ENCODE measurements at regions not wholly inside any gene's neighbourhood (a gene's known extent, or its start where the extent isn't known, plus 50 kb on each side); places are given as distances from the start of the nearest gene placed in this dataset.

- Histone ChIP-seq H3K9me2 (ENCODE audit: insufficient read depth) (no peaks in the 10 kb centered on the region), H3K27me3 (ENCODE audit: insufficient read depth, low read length) (no peaks in the 10 kb centered on the region), H3K79me2 (ENCODE audit: insufficient read depth, low read length) (no peaks in the 10 kb centered on the region), H3K4me2 (ENCODE audit: low read length) (no peak overlapping the region), H4K20me1 (ENCODE audit: insufficient read depth) (no peaks in the 10 kb centered on the region), H3K9me3 (ENCODE audit: control insufficient read depth in 1 of 2, insufficient read depth in 1 of 2, low read depth in 1 of 2, low read length in 2 of 2) (peaks cover 0 to 28% of the 10 kb centered on the region in 2 experiments; a peak in 2 of 4 replicates), H3K4me3 (replicated peaks in 1 of 2; ENCODE audit: low read depth in 1 of 2, low read length in 2 of 2) (no peak overlapping the region), H2AFZ (ENCODE audit: low read depth, low read length, poor library complexity, severe bottlenecking) (no peak overlapping the region), H3K9ac (ENCODE audit: low read length) (no peak overlapping the region), H3K4me1 (ENCODE audit: control insufficient read depth in 1 of 2, insufficient read depth in 2 of 2, low read length in 2 of 2) (no peaks in the 10 kb centered on the region), H3K36me3 (ENCODE audit: control insufficient read depth in 1 of 2, insufficient read depth in 2 of 2, low read length in 2 of 2) (no peaks in the 10 kb centered on the region), H3K27ac (ENCODE audit: low read depth, low read length) (no peak overlapping the region)
- ChIA-PET CTCF (no interaction called here), POLR2A (no interaction called here), RAD21 (ENCODE audit: low non-redundant PET in 1 of 2, low total read pairs in 2 of 2, uncharacterized antibody in 2 of 2, unreplicated experiment in 2 of 2) (no interaction called here)
- no TSS peak for BruUV-seq (replicated peaks)
- no peak for DNase-seq (ENCODE audit: low read depth, low spot score)
- intact Hi-C loops (cut with micrococcal nuclease): no loop called here
- no peak for ATAC-seq
- TF ChIP-seq ATF3 (IDR thresholded peaks at IDR 0.05) (no peak), ZFX (IDR thresholded peaks at IDR 0.05) (no peak), JUND (IDR thresholded peaks at IDR 0.05) (no peak), YY1 (IDR thresholded peaks at IDR 0.05; ENCODE audit: extremely low read depth, insufficient replicate concordance, low read depth, low read length) (no peak), SIN3A (IDR thresholded peaks at IDR 0.05; ENCODE audit: low read depth) (no peak), RAD21 (IDR thresholded peaks at IDR 0.05; ENCODE audit: low read depth) (no peak), EGR1 (IDR thresholded peaks at IDR 0.05; ENCODE audit: low read depth) (no peak), EZH2 (IDR thresholded peaks at IDR 0.05) (no peak), CTCF (IDR thresholded peaks at IDR 0.05 in 2 of 3, conservative IDR thresholded peaks at IDR 0.05 in 1 of 3; ENCODE audit: borderline replicate concordance in 1 of 3, insufficient read depth in 1 of 3, low read depth in 2 of 3, low read length in 2 of 3) (no peak), POLR2AphosphoS5 (IDR thresholded peaks at IDR 0.05; ENCODE audit: low read depth, low read length) (no peak), ELF1 (IDR thresholded peaks at IDR 0.05; ENCODE audit: borderline replicate concordance, low read depth) (no peak), ZNF274 (IDR thresholded peaks at IDR 0.05; ENCODE audit: low read depth, low read length) (no peak), EZH2phosphoT487 (IDR thresholded peaks at IDR 0.05; ENCODE audit: borderline replicate concordance) (no peak), POLR2A (IDR thresholded peaks at IDR 0.05; ENCODE audit: borderline replicate concordance, extremely low read depth, insufficient read depth, insufficient read length) (no peak), ZBTB33 (IDR thresholded peaks at IDR 0.05; ENCODE audit: extremely low read depth, insufficient replicate concordance, low read length) (no peak), TCF7L2 (IDR thresholded peaks at IDR 0.05; ENCODE audit: borderline replicate concordance, extremely low read depth, insufficient read depth, insufficient read length) (no peak), REST (IDR thresholded peaks at IDR 0.05; ENCODE audit: low read depth) (no peak), SRF (IDR thresholded peaks at IDR 0.05; ENCODE audit: low read depth) (no peak)
Observed at GRCh38 chr9:1238407-1238806, 188.2 kb downstream of the DMRT2 start.

All from HCT116 (cell line).